ENCODE measurements at regions not wholly inside any gene's neighbourhood (a gene's known extent, or its start where the extent isn't known, plus 50 kb on each side); places are given as distances from the start of the nearest gene placed in this dataset.

- DNase-seq, result no peak
- Histone ChIP-seq H3K36me3 (replicated peaks; ENCODE audit: control insufficient read depth, insufficient read depth, low read length) (no peaks in the 10 kb centered on the region), H3K4me3 (ENCODE audit: insufficient read depth, low read depth, low read length) (no peak overlapping the region), H3K27me3 (ENCODE audit: control insufficient read depth, insufficient read depth, low read length) (no peaks in the 10 kb centered on the region)
Observed at GRCh38 chrX:143800150-143800549, 79.6 kb upstream of the SPANXN2 start.

GRCh38 chrX:143788265-143788664 lies 67.7 kb upstream of the SPANXN2 start:
- Histone ChIP-seq H3K27me3 (ENCODE audit: control insufficient read depth, insufficient read depth, low read length) (no peaks in the 10 kb centered on the region), H3K36me3 (replicated peaks; ENCODE audit: control insufficient read depth, insufficient read depth, low read length) (no peaks in the 10 kb centered on the region), H3K4me3 (ENCODE audit: insufficient read depth, low read depth, low read length) (no peak overlapping the region)
- DNase-seq, result peak; percentile 8

- no peak for DNase-seq
- no peaks in the 10 kb centered on the region for H3K27me3 ChIP-seq (ENCODE audit: control insufficient read depth, insufficient read depth, low read length)
- no peak overlapping the region for H3K4me3 ChIP-seq (ENCODE audit: insufficient read depth, low read depth, low read length)
- H3K36me3 ChIP-seq (replicated peaks; ENCODE audit: control insufficient read depth, insufficient read depth, low read length), result no peaks in the 10 kb centered on the region
Observed at GRCh38 chrX:143787341-143787740, 66.8 kb upstream of the SPANXN2 start.

- no peak overlapping the region for H3K4me3 ChIP-seq (ENCODE audit: insufficient read depth, low read depth, low read length)
- H3K27me3 ChIP-seq (ENCODE audit: control insufficient read depth, insufficient read depth, low read length), result no peaks in the 10 kb centered on the region
- no peak for DNase-seq
- H3K36me3 ChIP-seq (replicated peaks; ENCODE audit: control insufficient read depth, insufficient read depth, low read length), result no peaks in the 10 kb centered on the region
Observed at GRCh38 chrX:143781103-143781502, 60.6 kb upstream of the SPANXN2 start.
